NCI-H2029 (cell line): ENCODE measurements at regions not wholly inside any gene's neighbourhood (a gene's known extent, or its start where the extent isn't known, plus 50 kb on each side); places are given as distances from the start of the nearest gene placed in this dataset.

Experiments used
- DNase-seq: peaks from one replicate; lab custom pipeline; 2025; lab: John Stamatoyannopoulos, UW

DNA sequence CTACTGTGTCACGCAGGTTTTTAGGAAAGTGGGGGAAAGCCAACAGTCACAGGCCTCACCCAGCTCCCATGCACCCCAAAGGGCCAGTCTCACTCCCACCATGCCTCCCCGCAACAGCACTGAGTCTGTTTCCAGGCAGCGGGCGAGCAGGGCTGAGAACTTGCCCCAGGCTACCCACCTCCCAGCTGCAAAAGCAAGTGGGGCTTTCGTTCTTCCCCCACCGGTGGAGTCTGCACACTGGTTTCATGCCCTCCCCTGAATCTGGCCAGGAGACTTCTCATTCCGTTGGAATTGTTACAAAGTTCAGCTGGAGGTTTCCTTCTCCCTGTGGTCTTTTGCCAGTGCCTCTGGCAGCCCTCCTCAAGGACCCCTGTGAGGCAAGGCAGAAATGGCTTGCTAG lies 53.6 kb upstream of the KCNJ15 start:
- DNase-seq, result no peak

DNA sequence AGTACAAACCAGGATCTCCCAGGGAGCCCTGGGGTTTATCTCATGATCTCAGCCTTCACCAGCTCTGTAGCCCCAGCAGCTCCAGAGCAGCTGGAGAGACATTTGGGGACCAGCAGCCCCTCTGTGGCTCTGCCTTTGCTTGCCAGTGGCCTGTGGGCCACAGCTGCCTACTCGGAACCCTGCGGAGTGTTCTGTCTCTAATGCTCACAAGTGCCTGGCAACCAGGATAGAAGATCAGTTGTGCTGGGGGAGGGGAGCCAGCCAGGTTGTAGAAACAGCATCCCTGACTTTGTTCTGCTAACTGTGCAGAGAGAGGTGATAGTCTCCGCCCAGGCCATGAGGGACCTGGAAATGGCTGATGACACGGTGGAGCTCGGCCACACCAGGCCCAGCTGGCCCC lies 50.9 kb upstream of the KCNJ15 start:
- no peak for DNase-seq

DNA sequence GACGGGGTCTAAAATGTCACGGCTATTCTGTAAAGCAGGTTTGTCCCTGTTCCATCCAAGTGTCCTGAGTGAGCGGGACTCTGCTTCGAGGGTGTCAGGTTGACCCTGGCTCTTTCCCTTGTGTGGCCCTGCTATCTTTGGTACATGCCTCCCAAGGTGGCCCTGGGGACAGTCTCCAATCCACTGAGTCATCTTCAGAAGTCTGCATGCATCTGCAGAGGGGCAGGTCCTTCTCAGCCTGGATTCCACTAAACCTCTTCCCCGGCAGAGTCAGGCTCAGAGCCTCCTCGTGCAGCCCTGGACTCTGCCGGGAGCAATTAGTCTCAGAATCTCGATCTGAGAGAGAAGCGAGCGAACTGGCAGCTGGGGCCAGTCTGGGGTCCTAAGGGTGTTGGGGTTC lies 50.1 kb upstream of the KCNJ15 start:
- DNase-seq, result no peak
